Neuronal stem cell (in vitro differentiated cells): ENCODE measurements at regions not wholly inside any gene's neighbourhood (a gene's known extent, or its start where the extent isn't known, plus 50 kb on each side); places are given as distances from the start of the nearest gene placed in this dataset.
"Not testable (repeated sequence)": the region's sequence is repeated elsewhere in the genome, so short reads cannot be mapped to it uniquely, and the experiment has no call there.

Source experiments
- DNase-seq: peaks from one replicate; pipeline ENCODE4 v3.0.0-alpha.2; 2013; ENCODE audit warnings: low spot score
- H2AFZ ChIP-seq: one replicate; pipeline ENCODE4 v1.6.1; 2013; ENCODE audit warnings: mild to moderate bottlenecking, low read length, inconsistent platforms
- H2AK5ac ChIP-seq: 2 replicates; pipeline ENCODE4 v1.6.1; 2013; ENCODE audit warnings: low read depth, mild to moderate bottlenecking, inconsistent platforms, low read length, moderate library complexity, mixed read lengths
- H2BK120ac ChIP-seq: 2 replicates; pipeline ENCODE4 v1.6.1; 2013; ENCODE audit warnings: low read depth, mild to moderate bottlenecking, inconsistent platforms, low read length, moderate library complexity, mixed read lengths
- H2BK12ac ChIP-seq: one replicate; pipeline ENCODE4 v1.6.1; 2013; ENCODE audit warnings: low read length, inconsistent platforms
- H2BK15ac ChIP-seq: 2 replicates; pipeline ENCODE4 v1.6.1; 2013; ENCODE audit warnings: mild to moderate bottlenecking, low read length, inconsistent platforms, mixed read lengths
- H2BK5ac ChIP-seq: one replicate; pipeline ENCODE4 v1.6.1; 2013; ENCODE audit warnings: inconsistent platforms, mild to moderate bottlenecking, low read length, moderate library complexity
- H3K14ac ChIP-seq: one replicate; pipeline ENCODE4 v1.6.1; 2013; ENCODE audit warnings: low read length, inconsistent platforms
- H3K18ac ChIP-seq: 2 replicates; pipeline ENCODE4 v1.6.1; 2013; ENCODE audit warnings: low read length, inconsistent platforms
- H3K23ac ChIP-seq: 2 replicates; pipeline ENCODE4 v1.6.1; 2013; ENCODE audit warnings: low read depth, mild to moderate bottlenecking, mixed read lengths, low read length, inconsistent platforms; ENCODE audit not compliant: poor library complexity
- H3K27ac ChIP-seq: replicated peaks from 3 replicates; pipeline ENCODE4 v1.5.1; 2013; ENCODE audit warnings: low read length, inconsistent platforms
- H3K27me3 ChIP-seq, 3 experiments: 2 replicates each; pipeline ENCODE4 v1.6.1; 2013; ENCODE audit warnings: low read length in 3 of 3, mild to moderate bottlenecking in 2 of 3, inconsistent platforms in 1 of 3, low read depth in 1 of 3, mixed read lengths in 1 of 3, moderate library complexity in 1 of 3; ENCODE audit not compliant: control insufficient read depth in 3 of 3, insufficient read depth in 3 of 3
- H3K36me3 ChIP-seq, 2 donors: replicated peaks in 1 of 2; 2 replicates each; pipeline ENCODE4 v1.6.1; 2013; ENCODE audit warnings: low read length in 2 of 2; ENCODE audit not compliant: control insufficient read depth in 2 of 2, insufficient read depth in 2 of 2
- H3K4ac ChIP-seq: 2 replicates; pipeline ENCODE4 v1.6.1; 2013; ENCODE audit warnings: inconsistent platforms, mild to moderate bottlenecking, low read length, moderate library complexity
- H3K4me1 ChIP-seq, 2 donors: 1 replicate in 1 of 2; 2 replicates in 1 of 2; pipeline ENCODE4 v1.6.1; 2013; ENCODE audit warnings: low read length in 2 of 2, low read depth in 1 of 2; ENCODE audit not compliant: control insufficient read depth in 2 of 2, insufficient read depth in 1 of 2
- H3K4me2 ChIP-seq: one replicate; pipeline ENCODE4 v1.6.1; 2013; ENCODE audit warnings: mild to moderate bottlenecking, low read length, inconsistent platforms; ENCODE audit not compliant: insufficient read depth, poor library complexity, severe bottlenecking
- H3K4me3 ChIP-seq, 2 donors: 2 replicates each; pipeline ENCODE4 v1.5.1; 2013; ENCODE audit warnings: low read length in 2 of 2, mild to moderate bottlenecking in 2 of 2, inconsistent platforms in 1 of 2, moderate library complexity in 1 of 2
- H3K79me1 ChIP-seq: one replicate; pipeline ENCODE4 v1.6.1; 2013; ENCODE audit warnings: low read depth, mild to moderate bottlenecking, inconsistent platforms, low read length, moderate library complexity
- H3K9ac ChIP-seq: one replicate; pipeline ENCODE4 v1.6.1; 2013; ENCODE audit warnings: mild to moderate bottlenecking, low read depth, low read length, inconsistent platforms; ENCODE audit not compliant: poor library complexity
- H3K9me3 ChIP-seq, 2 donors: replicated peaks in 1 of 2; 2 replicates each; pipeline versions ENCODE3 to v1.6.1; 2013; ENCODE audit warnings: low read length in 2 of 2, mild to moderate bottlenecking in 2 of 2, inconsistent platforms in 1 of 2, low read depth in 1 of 2, mixed read lengths in 1 of 2, moderate library complexity in 1 of 2; ENCODE audit not compliant: control insufficient read depth in 2 of 2, insufficient read depth in 1 of 2
- H4K8ac ChIP-seq: one replicate; pipeline ENCODE4 v1.6.1; 2013; ENCODE audit warnings: low read depth, mild to moderate bottlenecking, inconsistent platforms, low read length, moderate library complexity
- H4K91ac ChIP-seq: one replicate; pipeline ENCODE4 v1.6.1; 2013; ENCODE audit warnings: low read length, low read depth, mild to moderate bottlenecking, inconsistent platforms; ENCODE audit not compliant: poor library complexity
- WGBS, 2 donors: extraction: QIAGEN DNeasy Blood & Tissue Kit; methylation state at CpG; one replicate each; pipeline ENCODE4 v1.1.7; 2013; ENCODE audit warnings: missing lambda C conversion rate in 2 of 2, mixed read lengths in 1 of 2; ENCODE audit not compliant: insufficient read length in 2 of 2, insufficient replicate concordance in 1 of 2; ENCODE audit errors: extremely low coverage in 2 of 2; 5-methylcytosine and 5-hydroxymethylcytosine counted together

DNA sequence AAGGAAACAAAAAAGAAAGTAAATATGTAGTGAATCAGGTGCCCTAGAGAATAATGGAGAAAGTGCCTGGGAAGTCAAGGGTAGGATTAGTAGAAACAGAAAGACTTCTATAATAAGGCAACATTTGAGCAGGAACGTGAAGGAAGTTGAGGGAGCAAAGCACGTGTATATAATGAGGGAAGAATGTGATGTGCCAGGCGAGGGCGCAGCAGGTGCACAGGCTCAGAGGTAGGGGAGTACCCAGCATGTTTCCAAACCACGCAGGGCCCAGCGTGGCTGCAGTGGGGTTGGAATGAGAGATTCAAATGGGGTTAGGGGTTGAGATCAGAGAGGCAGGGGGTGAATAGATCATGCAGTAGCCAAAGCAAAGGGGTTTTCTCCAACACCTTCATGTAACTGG lies 91.9 kb upstream of the VGLL4 start:
- Histone ChIP-seq H2BK5ac (no peak overlapping the region), H3K4me3 (peak overlapping the region in 1 of 2 donors; percentile 53), H3K18ac (no peak overlapping the region), H3K9me3 (no peaks in the 10 kb centered on the region), H2BK15ac (no peak overlapping the region), H3K27me3 (peaks cover 0 to 11% (median 0%) of the 10 kb centered on the region in 3 experiments), H2AFZ (peak overlapping the region; percentile 6), H3K14ac (no peak overlapping the region), H3K23ac (no peak overlapping the region), H2BK12ac (no peak overlapping the region), H3K79me1 (no peaks in the 10 kb centered on the region), H3K27ac (no peak overlapping the region), H3K9ac (no peak overlapping the region), H2AK5ac (no peak overlapping the region), H2BK120ac (no peak overlapping the region), H3K4me1 (no peaks in the 10 kb centered on the region), H3K4me2 (no peak overlapping the region), H3K36me3 (no peaks in the 10 kb centered on the region), H4K91ac (no peak overlapping the region), H3K4ac (no peak overlapping the region), H4K8ac (no peak overlapping the region)
- no CpG with 5 or more reads among the region's 6 CpGs for WGBS, 2 donors
- DNase-seq, result no peak

DNA sequence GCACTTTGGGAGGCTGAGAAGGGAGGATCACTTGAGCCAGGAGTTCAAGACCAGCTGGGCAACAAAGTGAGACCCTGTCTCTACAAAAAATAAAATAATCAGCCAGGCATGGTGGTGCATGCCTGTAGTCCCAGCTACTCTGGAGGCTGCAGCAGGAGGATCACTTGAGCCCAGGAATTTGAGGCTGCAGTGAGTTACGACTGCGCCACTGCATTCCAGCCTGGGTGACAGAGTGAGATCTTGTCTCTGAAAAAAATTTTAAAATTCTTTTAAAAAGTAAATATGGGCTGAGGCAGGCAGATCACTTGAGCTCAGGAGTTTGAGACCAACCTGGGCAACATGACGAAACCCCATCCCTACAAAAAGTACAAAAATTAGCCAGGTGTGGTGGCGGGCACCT lies 91.4 kb upstream of the VGLL4 start:
- not testable (repeated sequence) for H3K36me3 ChIP-seq, H2AFZ ChIP-seq, H3K9me3 ChIP-seq, H3K4me2 ChIP-seq, H3K4ac ChIP-seq, H4K91ac ChIP-seq, DNase-seq, H2BK5ac ChIP-seq, H3K14ac ChIP-seq, H4K8ac ChIP-seq, H3K79me1 ChIP-seq, H2BK15ac ChIP-seq, H3K23ac ChIP-seq, H3K18ac ChIP-seq, H3K4me3 ChIP-seq, H2AK5ac ChIP-seq, H3K27ac ChIP-seq, H3K4me1 ChIP-seq, H2BK120ac ChIP-seq, H3K9ac ChIP-seq, H2BK12ac ChIP-seq
- WGBS, 2 donors, result no CpG with 5 or more reads among the region's 4 CpGs
- H3K27me3 ChIP-seq, result peaks cover 0 to 11% (median 0%) of the 10 kb centered on the region in 3 experiments

DNA sequence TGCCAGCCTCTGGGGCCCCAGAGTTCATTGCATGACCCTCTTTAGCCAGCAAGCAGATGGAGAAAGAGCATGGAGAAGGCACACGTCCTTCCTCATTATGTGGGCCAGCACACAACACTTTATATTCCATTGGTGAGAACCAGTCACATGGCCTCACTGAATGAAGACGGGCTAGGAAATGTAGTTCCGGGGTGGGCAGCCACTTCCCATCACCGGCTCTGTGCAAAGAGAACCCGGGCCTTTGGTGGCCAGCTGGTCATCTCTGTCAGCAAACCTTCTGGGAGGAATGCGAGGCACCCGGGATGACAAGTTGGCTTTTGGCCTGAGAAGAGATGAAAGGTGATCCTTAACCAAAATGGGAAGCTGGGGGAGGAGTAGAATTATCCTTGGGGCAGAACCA lies 90.2 kb upstream of the VGLL4 start:
- Histone ChIP-seq H4K91ac (no peak overlapping the region), H3K4ac (no peak overlapping the region), H3K9me3 (no peaks in the 10 kb centered on the region), H3K23ac (no peak overlapping the region), H3K27ac (no peak overlapping the region), H2BK5ac (no peak overlapping the region), H2BK15ac (no peak overlapping the region), H4K8ac (peak overlapping the region; percentile 17), H2BK12ac (peak overlapping the region; percentile 16), H3K14ac (no peak overlapping the region), H3K4me2 (no peak overlapping the region), H3K4me3 (no peak overlapping the region), H3K18ac (no peak overlapping the region), H3K4me1 (no peaks in the 10 kb centered on the region), H2BK120ac (no peak overlapping the region), H2AFZ (peak overlapping the region; percentile 26), H3K36me3 (no peaks in the 10 kb centered on the region), H3K79me1 (no peaks in the 10 kb centered on the region), H3K27me3 (peaks cover 0 to 7% (median 0%) of the 10 kb centered on the region in 3 experiments), H3K9ac (no peak overlapping the region), H2AK5ac (no peak overlapping the region)
- no peak for DNase-seq
- WGBS, 2 donors, result no CpG with 5 or more reads among the region's 7 CpGs

DNA sequence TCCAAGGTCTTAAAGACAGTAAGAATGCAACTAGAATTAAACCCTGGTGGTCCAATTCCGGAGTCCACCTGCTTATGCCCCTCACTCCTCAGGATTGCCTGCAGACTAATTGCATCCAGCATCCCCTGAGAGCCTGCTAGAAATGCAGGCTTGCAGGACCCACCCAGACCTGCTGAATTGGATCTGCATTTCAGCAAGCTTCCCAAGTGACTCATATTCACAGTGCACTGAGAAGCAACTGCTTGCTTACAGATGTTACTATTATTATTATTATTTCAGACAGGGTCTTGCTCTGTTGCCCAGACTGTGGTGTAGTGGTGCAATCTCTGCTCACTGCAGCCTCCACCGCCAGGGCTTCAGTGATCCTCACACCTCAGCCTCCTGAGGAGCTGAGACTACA lies 83.5 kb upstream of the VGLL4 start:
- Histone ChIP-seq H2AK5ac (no peak overlapping the region), H3K9ac (no peak overlapping the region), H3K27me3 (peaks cover 0 to 30% (median 0%) of the 10 kb centered on the region in 3 experiments), H2BK15ac (no peak overlapping the region), H3K36me3 (no peaks in the 10 kb centered on the region), H3K4ac (no peak overlapping the region), H3K4me2 (no peak overlapping the region), H3K79me1 (no peaks in the 10 kb centered on the region), H4K8ac (no peak overlapping the region), H3K9me3 (no peaks in the 10 kb centered on the region), H2BK12ac (no peak overlapping the region), H2BK5ac (no peak overlapping the region), H2AFZ (no peak overlapping the region), H3K14ac (no peak overlapping the region), H3K4me1 (no peaks in the 10 kb centered on the region), H4K91ac (no peak overlapping the region), H2BK120ac (no peak overlapping the region), H3K23ac (no peak overlapping the region), H3K4me3 (no peak overlapping the region), H3K27ac (no peak overlapping the region), H3K18ac (no peak overlapping the region)
- DNase-seq, result no peak
- WGBS, 2 donors, result no CpG with 5 or more reads among the region's 2 CpGs
